ENCODE measurements at regions not wholly inside any gene's neighbourhood (a gene's known extent, or its start where the extent isn't known, plus 50 kb on each side); places are given as distances from the start of the nearest gene placed in this dataset.

DNA sequence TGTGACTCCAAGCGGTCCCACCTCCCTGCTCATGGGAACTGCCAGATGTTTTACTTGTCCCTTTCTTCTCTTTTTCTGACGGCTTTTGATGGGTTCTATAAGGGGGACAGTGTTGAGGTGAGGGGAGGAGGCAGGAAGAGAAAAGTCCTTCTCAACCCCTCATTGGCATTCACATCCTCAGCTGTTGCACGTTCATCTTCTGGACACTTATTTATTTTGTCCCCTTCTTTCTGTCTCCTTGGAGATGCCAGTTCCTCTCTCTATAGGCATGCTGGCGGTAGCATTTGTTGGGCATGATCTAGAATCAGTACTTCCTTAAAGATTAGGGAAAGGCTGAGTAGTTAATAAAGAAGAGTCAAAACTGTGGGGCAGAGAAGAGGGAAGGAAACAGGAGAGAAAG, 99.0 kb upstream of the KLHL14 start:
- no peak for TF ChIP-seq POLR2A (IDR thresholded peaks at IDR 0.05)
- TF ChIP-seq, protein P1, sequence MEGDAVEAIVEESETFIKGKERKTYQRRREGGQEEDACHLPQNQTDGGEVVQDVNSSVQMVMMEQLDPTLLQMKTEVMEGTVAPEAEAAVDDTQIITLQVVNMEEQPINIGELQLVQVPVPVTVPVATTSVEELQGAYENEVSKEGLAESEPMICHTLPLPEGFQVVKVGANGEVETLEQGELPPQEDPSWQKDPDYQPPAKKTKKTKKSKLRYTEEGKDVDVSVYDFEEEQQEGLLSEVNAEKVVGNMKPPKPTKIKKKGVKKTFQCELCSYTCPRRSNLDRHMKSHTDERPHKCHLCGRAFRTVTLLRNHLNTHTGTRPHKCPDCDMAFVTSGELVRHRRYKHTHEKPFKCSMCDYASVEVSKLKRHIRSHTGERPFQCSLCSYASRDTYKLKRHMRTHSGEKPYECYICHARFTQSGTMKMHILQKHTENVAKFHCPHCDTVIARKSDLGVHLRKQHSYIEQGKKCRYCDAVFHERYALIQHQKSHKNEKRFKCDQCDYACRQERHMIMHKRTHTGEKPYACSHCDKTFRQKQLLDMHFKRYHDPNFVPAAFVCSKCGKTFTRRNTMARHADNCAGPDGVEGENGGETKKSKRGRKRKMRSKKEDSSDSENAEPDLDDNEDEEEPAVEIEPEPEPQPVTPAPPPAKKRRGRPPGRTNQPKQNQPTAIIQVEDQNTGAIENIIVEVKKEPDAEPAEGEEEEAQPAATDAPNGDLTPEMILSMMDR (IDR thresholded peaks at IDR 0.05 in 4 of 5, conservative IDR thresholded peaks at IDR 0.05 in 1 of 5), result no peak
